Mucosa of descending colon (tissue), 3 donors: ENCODE measurements at regions not wholly inside any gene's neighbourhood (a gene's known extent, or its start where the extent isn't known, plus 50 kb on each side); places are given as distances from the start of the nearest gene placed in this dataset.
"Not testable (repeated sequence)": the region's sequence is repeated elsewhere in the genome, so short reads cannot be mapped to it uniquely, and the experiment has no call there.

ENCODE experiments used
- ATAC-seq: fragments of 200-7000 bp; cut with Tn5 transposase; one replicate; pipeline ENCODE4 v1.9.1; 2020; ENCODE audit warnings: mild to moderate bottlenecking, moderate library complexity
- DNase-seq, 3 donors: peaks; one replicate each; pipeline ENCODE4 v3.0.0-alpha.2; 2020
- H3K36me3 ChIP-seq: fragments of 200-600 bp; one replicate; pipeline ENCODE4 v1.8.0; 2021; ENCODE audit warnings: low read depth, mild to moderate bottlenecking
- H3K4me1 ChIP-seq: fragments of 200-600 bp; one replicate; pipeline ENCODE4 v1.8.0; 2021; ENCODE audit warnings: low read depth, mild to moderate bottlenecking
- H3K4me3 ChIP-seq: fragments of 200-600 bp; one replicate; pipeline ENCODE4 v1.8.0; 2021; ENCODE audit warnings: mild to moderate bottlenecking
- H3K9me3 ChIP-seq: fragments of 200-600 bp; one replicate; pipeline ENCODE4 v1.8.0; 2021; ENCODE audit warnings: mild to moderate bottlenecking
- CTCF ChIP-seq: fragments of 200-600 bp; IDR thresholded peaks from one replicate; pipeline ENCODE4 v1.8.0; 2022; ENCODE audit warnings: antibody characterized with exemption, mild to moderate bottlenecking
- intact Hi-C, 2 donors: fragments of 100-400 bp; cut with DNase I in 1 of 2; cut with micrococcal nuclease in 1 of 2; formaldehyde crosslinking; loops; one replicate each; pipeline versions ENCODE4 v1.11.0 to v1.11.1; 2022; cut with DNase I, micrococcal nuclease
- donor health status: DM: no; HTN: no; CAD: no; lungs with moderate emphysema.
- donor health status: DM: no; HTN: no; CAD: no.
- donor health status: DM: no; HTN: yes; CAD: no.

- DNase-seq (no peak), ATAC-seq (no peak)
- peaks cover 52% of the 10 kb centered on the region for H3K9me3 ChIP-seq
- TF ChIP-seq CTCF: no peak
- no peaks in the 10 kb centered on the region for H3K36me3 ChIP-seq
- intact Hi-C loops: no loop called here
- no peak overlapping the region for H3K4me3 ChIP-seq
- no peaks in the 10 kb centered on the region for H3K4me1 ChIP-seq
Observed at GRCh38 chr15:24835301-24835700, 119.5 kb upstream of the SNRPN start.

GRCh38 chr15:24848050-24848449 lies 106.7 kb upstream of the SNRPN start:
- no peak for TF ChIP-seq CTCF
- ATAC-seq (no peak), DNase-seq (no peak)
- Histone ChIP-seq H3K4me1 (no peaks in the 10 kb centered on the region), H3K9me3 (peaks cover 54% of the 10 kb centered on the region), H3K36me3 (no peaks in the 10 kb centered on the region), H3K4me3 (no peak overlapping the region)
- intact Hi-C loops: no loop called here

- no peak for DNase-seq
- Histone ChIP-seq H3K36me3 (no peaks in the 10 kb centered on the region), H3K9me3 (peaks cover 33% of the 10 kb centered on the region), H3K4me3 (no peak overlapping the region), H3K4me1 (no peaks in the 10 kb centered on the region)
- intact Hi-C loops: no loop called here
- ATAC-seq: no peak
- TF ChIP-seq CTCF: no peak
Observed at GRCh38 chr15:24856397-24857390, 98.1 kb upstream of the SNRPN start.

- peaks cover 33% of the 10 kb centered on the region for H3K9me3 ChIP-seq
- no peaks in the 10 kb centered on the region for H3K36me3 ChIP-seq
- ATAC-seq: no peak
- H3K4me1 ChIP-seq: no peaks in the 10 kb centered on the region
- intact Hi-C loops: no loop called here
- TF ChIP-seq CTCF: no peak
- H3K4me3 ChIP-seq: no peak overlapping the region
- DNase-seq: no peak
Observed at GRCh38 chr15:24857763-24858162, 97.0 kb upstream of the SNRPN start.

GRCh38 chr15:24858183-24858582 lies 96.6 kb upstream of the SNRPN start:
- H3K4me1 ChIP-seq, DNase-seq, ATAC-seq, H3K36me3 ChIP-seq, H3K4me3 ChIP-seq, intact Hi-C loops: not testable (repeated sequence)
- peaks cover 33% of the 10 kb centered on the region for H3K9me3 ChIP-seq

- DNase-seq (no peak), ATAC-seq (no peak)
- H3K9me3 ChIP-seq: peaks cover 28% of the 10 kb centered on the region
- no peaks in the 10 kb centered on the region for H3K4me1 ChIP-seq
- no peaks in the 10 kb centered on the region for H3K36me3 ChIP-seq
- no peak for TF ChIP-seq CTCF
- intact Hi-C loops: no loop called here
- no peak overlapping the region for H3K4me3 ChIP-seq
Observed at GRCh38 chr15:24858737-24859601, 95.8 kb upstream of the SNRPN start.
